Activated CD4-positive, alpha-beta T cell treated with anti-CD3 and anti-CD28 coated beads, Interleukin-2, amount 50 U/mL, for 16 hours (primary cell): ENCODE measurements at regions not wholly inside any gene's neighbourhood (a gene's known extent, or its start where the extent isn't known, plus 50 kb on each side); places are given as distances from the start of the nearest gene placed in this dataset.
"Not testable (repeated sequence)": the region's sequence is repeated elsewhere in the genome, so short reads cannot be mapped to it uniquely, and the experiment has no call there.

Source experiments
- DNase-seq: peaks from one replicate; pipeline ENCODE4 v3.0.0-alpha.2; 2020

DNA sequence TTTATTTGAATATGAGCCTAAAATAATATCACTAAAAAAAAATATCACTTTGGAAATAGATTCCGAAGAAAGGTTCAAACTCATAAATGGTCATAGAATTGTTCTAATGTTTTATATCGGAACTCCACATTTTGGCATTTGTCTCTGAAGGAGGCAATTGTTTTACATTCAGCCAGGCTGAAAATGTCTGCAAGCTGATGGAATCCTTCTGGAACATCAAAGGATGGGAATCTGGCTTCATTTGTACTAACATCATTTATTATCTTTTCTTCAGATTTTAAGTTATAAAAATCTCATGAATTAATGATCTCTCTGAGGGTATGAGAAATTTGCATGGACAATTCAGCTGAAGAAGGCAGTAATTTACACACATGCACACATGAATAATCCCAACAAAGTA is 251.4 kb upstream of the RGMA start:
- no peak for DNase-seq

DNA sequence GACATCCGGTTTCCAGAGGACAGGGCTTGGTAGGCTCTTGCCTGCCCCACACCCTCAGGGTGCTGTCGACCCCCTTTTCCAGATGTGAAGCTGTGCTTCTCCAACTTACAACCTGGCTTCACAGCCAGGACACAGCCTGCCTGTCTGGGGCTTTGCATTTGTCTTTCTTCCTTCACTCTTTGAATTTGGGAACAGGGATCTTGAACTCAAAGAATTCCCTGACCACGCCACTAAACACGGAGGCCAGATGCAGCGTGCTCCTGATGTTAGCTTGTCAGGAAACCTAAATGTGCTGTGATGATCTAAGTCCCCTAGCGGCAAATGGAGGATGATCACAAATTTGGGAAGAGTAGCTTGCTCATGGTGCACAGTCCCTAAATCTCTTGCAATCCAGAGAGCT is 244.8 kb upstream of the RGMA start:
- DNase-seq, result no peak

DNA sequence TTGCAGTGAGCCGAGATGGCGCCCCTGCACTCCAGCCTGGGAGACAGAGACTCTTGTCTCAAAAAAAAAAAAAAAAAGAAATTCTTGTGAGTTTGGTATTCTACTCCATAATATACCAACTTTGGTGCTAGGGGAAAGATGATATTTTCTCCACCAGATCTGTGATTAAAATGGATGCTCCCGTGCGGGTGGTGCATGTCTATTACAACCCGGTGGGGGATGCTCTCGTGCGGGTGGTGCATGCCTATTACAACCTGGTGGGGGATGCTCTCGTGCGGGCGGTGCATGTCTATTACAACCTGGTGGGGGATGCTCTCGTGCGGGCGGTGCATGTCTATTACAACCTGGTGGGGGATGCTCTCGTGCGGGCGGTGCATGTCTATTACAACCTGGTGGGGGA is 244.1 kb upstream of the RGMA start:
- DNase-seq, result not testable (repeated sequence)

DNA sequence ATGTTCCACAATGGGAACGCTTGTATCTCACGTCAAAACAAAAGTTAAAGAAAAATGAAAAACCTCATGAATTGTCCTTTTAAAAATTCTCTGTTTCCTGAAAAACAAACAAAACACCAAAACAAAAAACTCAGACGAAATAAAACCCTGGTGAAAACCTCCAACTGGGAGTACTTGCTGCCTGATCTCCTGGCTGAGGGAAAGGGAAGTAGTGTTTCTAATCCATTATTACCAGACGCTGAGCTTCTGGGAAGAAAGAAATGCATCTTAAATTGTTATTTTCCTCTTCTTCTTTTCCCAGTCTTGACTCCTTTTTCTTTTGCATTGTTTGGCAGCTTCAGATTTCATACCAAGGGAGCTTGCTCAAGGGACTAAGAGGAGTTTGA is 243.2 kb upstream of the RGMA start:
- DNase-seq, result no peak

DNA sequence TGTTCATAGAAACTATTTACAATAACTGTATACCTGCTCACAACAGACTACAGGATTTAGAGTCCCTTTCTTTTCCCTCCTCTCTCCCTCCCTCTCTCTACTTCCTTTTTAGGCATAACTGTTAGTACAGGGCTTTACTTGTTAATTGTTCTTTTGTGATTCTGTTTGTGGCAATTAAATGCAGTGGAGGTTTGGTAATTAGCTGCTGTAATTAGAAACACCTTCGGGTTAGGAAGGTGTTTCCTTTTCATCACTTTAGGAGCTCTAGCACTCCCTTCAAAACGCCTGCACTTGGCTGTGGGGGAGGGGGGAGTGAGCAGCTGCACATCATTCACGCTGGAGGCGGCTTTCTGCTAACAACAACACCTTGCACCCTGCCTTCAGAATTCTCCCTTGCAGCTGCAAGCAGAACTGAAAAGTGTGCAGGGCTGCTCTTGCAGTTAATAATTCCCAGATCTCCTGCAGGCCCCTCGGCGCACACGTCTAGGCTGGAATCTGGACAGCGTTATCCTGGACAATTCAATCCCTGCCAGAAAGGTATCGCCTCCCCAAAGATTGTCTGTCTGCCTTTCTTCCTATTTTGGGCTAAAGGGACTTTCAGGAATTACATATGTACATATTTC is 242.6 kb upstream of the RGMA start:
- DNase-seq, result no peak

DNA sequence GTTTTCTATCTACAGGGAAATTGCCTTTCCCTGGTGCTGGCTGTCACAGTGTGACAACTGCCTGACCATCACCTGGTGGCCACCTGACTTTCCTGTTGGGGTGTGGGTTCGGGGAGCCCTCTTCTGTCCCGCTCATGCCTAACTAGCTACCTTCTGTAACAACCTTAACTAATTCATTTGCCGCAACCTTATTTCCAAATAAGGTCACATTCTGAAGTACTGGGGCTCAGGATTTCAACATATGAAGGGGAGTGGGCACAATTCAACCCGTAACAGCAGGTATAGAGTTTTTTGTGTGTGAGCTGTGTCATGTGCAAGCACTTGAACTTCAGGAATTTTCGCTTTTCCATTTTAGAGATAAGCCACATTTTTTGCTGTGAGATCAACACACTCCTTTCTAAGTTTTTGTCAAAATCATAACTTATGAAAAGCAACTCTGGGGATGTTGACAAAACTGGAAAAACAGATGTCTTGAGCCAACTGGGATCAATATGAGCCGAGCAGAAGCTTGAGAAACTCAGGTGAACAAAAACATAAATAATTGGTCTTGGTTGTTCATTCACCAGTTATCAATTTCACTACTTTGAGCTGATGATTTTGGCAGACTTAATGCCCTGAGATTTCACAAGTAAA is 242.0 kb upstream of the RGMA start:
- no peak for DNase-seq

DNA sequence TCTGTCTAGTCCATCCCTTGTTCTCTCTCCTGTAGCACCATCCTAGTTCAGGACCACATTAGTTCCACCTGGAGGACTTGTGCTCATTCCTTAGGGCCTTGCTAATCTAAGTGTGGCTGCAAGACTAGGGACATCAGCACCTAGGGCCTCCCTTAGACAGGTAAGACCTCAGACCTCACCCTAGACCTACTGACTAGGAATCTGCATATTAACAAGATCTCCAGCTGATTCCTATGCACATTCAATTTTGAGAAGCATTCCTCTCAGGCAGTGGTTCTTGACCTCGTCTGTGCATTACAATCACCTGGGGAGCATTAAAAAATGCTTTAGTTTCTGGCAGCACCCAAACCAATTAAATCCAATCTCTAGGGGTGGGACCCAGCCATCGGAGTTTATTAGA is 238.4 kb upstream of the RGMA start:
- DNase-seq, result no peak

DNA sequence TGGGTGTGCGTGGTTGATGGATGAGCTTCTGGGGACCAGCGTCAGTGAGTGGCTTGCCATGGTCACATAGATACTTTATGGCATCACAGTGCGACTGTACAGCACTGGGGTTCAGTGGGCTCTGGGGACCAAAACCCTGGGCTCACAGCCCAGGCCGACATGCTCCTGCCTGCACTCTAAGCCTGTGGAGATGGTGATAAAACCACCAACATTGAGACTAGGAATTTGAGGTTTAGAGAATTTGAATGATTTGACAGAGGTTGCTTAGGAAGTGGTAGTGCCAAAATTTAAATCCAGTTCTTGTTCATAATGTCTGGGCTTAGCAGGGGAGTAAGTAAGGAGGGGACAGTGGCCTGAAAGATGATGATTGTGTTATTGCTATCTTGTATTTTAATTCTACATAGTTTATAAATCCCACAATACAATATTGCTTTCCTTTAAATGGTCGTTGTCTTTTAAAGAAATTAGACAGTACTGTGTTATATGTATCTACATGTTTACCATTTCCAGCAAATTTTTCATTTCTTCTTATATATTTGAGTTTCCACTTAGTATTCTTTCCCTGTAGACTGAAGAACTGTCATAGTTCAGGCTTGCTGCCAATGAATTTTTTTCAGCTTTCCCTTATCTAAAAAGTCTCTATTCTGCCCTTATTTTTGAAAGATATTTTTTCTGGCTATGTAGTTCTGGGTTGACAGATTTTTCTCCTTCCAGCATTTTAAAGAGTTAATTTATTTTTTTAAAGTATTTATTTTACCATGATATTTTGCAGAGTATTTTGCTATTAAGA is 235.4 kb upstream of the RGMA start:
- no peak for DNase-seq

DNA sequence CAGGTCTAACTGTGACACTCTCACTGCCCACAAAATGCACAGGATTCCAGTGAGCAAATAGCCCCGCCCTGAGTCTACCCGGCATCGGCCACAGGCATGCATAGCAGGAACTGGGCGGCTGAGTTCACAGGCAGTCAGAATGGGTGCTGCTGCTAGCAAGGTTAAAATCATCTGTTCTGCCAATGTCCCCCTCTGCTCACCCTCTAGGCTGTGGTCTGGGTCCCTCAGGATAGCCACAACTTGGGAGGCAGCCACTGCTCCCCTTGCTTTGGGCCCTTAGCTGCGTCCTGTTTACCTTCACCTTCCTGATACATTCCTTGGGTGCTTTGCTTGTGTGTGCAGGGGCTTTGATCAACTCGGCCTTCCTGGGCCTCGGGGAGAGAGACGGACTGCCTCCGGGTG is 232.9 kb upstream of the RGMA start:
- DNase-seq, result no peak

DNA sequence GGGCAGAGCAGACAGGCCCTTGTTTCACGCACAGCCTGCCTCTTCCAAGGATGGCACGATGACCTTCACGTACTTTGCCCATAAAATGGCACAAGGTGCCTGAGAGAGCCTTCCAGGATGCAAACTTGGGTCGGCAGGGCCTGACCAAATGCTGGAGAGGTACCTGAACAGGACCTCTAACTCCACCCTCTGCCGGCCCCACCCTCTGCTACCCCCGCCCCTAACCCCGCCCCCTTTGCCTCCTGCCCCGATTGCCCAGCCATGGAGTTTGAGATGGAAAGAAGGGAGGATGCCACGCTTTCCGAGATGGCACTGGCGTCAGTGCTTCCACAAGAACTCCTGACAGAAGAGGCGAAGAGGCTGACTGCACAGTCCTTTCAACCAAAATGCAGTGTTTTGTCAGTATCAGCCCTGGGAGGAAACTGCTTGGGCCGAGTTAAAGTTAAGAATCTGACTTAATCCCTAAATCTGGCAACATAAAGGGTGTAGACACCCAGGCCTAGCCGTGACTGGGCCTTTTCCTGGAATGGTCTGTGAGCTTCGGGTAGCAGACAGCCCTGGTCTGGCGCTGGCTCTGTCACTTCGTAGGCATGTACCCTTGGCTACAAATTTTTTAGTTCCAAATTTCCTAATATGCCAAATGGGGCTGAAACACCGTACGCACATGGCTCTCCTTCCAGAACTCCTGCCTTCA is 230.3 kb upstream of the RGMA start:
- no peak for DNase-seq

DNA sequence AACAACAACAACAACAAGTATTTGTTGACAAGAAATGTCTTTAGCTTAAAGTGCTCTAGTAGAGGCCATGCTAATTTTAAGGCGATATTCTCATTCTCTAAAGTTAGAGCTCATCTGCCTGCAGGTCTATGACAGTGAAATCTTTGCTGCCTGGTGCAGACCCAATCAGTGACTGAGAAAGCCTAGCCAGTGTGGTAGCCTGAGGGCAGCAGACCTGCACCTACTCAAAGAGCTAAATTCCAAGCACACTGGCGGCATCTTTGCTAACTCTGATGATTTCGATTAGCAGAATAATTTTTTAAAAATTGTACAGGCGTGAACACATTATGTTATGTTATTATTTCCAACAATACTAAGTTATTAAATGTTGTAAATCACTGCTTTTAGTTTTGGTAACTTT is 228.8 kb upstream of the RGMA start:
- no peak for DNase-seq

DNA sequence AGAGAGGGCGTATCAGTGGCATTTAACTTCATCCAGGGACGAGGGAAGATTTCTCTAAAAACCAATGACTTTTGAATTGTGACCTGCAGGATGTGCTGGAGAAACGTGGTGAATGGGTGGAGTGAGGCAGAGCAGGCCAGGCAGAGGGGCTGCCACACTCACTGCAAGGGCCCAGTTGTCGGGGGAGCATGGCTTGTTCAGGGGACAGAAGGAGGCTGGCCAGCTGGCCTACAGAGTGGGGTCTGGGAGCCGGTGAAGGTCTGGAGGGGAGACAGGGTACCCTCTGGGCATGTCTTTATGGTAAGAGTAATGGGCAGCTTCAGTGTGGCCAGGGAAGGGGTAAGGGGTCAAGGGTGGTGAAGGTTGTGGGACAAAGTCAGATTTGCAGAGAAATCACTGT is 225.2 kb upstream of the RGMA start:
- no peak for DNase-seq

DNA sequence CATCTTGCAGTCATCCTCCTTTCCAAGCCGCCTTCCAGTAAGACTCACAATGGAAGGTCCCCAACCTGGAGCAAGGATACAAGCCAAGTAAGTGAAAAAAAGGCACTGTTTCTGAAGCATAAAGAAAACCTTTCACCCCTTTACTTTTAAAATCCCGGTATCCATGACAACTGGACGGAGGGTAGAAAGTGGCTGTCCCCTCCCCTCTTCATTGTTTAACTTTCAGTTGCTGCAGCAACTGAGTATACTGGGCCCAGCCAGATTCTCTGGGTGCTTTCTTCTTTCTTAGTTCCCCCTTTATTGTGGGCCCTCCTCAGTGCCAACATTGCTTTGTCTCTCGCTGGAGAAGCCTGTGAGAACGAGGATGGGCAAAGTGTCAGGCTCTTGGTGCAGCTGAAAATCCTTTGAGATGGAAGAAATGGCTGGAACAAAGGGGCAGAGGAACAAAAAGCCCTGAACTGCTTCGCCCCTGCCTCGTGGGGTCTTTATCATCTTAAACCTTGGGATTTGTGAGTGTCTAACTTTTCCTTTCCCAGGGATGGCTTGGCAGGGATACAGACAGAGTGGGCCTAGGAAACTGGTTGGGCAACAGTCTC is 224.0 kb upstream of the RGMA start:
- no peak for DNase-seq

DNA sequence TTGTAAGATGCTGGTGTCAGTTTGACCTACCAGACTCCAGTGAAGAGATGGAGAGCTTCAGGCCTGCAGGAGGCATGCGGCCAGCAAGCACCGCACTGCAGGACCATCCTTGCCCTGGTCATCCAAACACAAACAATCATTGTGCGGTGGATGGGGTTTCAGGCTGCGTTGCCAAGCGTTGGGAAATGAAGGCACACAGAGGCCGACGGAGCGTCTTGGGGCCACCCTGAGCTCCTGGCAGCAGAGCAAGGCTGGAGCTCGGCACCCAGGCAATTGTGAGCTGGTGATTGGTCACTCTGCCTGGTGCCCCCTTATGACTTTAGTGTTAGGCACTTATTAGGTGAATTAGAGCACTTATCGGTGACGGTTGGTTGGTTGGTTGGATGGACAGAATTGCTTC is 222.6 kb upstream of the RGMA start:
- DNase-seq, result no peak

DNA sequence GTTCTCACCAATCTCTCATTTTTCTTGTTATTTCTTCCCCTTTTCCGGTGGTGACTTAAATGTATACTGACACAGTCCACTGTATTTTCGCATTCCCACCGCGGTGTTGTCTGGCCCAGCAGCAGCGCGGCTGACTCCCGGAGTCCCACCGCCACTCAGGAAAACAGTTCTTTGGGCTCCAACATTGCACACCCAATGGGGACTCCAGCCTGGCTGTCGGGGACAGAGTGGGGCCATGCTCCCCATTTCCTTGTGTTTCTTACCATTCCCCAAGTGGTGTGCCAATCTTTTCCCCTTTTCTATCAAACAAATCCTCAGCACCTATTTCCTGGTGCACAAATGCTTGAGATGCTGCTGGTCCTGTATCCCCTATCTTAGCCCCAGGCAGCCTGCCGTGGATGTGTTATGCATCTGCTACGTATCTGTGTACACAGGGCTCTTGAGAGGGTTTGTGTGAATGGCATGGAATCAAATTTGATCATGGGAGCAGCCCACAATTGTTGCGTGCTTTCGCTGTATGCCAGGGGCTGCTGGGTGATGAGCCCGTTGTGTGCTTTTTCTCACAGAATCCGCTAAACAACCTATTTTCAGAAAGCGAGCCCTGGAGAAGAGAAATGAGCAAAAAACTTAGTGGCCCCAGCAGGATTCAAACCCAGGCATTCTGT is 219.1 kb upstream of the RGMA start:
- no peak for DNase-seq

DNA sequence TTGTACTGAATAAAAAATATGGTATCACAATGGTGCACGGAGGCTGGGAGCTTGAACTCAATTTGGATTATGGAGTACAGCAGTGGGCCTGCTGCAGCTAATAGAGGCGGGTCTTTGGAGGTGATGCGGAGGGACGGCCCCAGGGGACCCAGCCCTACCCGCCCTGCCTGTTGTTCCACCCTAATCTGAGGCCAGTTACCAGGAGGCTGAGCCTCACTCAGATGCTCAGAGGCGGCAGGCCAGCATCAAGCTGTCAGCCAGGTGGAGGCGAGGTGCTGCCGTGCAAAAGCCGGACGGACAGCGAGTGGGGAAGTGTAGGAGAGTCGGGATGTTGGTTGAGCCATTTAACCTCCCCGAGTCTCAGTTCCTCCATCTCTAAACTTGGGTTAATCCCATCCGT is 218.5 kb upstream of the RGMA start:
- DNase-seq, result no peak

DNA sequence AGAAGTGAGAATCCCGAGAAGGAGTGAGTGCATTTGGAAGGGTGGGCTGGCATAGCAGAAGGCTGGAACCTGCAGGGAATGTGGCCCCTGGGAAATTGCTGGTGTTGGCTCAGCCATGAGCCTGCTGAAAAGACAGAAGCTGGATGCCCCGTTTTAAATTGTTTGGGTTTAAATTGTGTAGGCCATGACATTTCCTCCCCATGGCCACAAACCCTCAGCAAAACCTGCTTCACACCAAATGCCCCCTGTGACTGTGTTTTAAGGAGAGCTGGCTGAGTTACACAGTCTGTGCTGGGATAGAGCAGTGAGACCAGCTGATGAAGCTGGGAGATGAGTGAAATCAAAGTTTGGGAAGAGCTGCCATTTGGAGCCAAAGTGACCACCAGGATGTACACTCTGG is 216.3 kb upstream of the RGMA start:
- no peak for DNase-seq

DNA sequence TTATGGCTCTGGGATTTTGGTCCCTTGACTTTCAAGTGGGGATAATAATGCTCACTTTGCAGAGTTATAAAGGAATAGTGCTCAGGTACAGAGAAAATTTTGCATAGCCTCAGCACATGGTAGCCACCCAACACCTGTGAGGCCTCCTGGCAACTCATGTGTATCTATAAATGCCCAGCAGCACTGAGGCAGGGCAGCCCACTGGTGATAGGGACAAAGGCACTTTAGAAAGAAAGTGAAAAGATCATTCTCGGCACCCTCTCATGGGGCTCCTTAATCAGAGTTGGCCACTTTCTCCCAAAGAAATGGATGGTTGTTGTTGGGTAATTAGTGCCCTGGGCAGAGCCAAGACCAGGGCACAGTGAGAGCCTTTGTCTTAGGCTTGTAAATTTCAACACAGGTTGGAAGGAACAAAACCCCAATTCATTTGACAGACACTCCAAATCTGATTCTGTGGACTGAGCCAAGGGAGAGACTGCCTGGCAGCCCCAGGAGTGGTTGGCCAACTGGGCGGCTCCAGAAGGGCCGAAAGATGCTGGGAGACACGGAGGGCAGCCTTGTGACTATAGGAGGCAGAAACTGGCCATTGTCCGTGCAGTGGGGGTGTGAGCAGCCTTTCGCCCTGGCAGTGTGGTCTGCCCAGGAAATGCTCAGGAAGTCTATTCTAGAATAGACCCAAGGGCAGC is 213.2 kb upstream of the RGMA start:
- DNase-seq, result no peak

DNA sequence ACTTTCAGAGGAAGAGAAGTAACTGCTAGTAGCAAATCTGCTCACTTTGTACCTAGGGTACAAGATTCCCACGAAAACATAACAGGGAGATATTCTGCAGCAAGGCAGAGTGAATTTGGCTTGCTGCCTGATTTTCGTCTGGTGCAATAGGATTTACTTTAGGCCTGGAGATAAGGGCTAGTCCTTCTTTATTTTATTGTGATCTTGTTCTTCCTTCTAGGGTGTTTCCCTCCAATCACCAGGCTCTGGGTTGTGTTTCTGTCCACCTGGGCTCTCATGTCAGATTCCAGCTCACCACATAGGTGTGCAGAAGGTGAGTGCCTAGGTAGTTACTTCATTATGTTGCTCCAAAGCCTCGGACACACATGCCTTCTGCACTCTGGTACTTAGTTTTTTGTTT is 211.8 kb upstream of the RGMA start:
- DNase-seq, result no peak

DNA sequence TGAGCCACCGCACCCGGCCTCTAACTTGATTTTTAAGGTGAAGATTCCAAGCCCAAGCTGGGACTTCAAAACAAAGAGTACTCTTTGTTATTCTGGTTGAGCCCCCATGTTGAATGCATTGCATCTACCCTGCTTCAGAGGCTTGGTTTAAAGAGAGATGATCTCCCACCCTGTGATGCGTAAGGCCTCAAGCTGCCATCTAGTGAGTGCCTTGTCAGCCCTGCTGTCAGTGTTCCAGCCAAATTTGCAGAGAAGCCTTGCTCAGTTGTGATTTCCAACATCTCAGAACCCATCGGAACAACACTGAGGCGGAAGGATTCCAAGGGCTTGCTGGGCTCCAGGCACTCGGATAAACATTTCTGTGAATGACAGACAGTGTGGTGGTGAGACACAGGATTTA is 210.7 kb upstream of the RGMA start:
- no peak for DNase-seq

DNA sequence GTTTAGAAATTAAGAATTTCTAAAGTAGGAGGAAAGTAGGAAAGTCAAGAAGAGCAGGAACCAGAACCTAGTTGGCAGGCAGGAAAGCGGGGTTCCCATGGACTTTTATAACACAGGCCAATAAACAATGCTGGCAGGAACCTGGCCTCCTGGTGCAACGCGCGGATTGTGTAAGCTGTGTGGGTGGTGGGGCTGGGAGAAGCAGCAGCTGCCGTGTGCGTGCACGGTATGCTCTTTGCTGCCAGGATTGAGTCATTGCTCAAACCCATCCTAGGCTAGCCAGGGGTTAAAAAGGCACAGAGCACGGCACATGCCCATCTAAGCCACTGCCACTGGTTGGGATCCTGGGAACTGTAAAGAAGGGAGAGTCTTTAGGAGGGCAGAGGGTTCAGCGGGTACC is 209.9 kb upstream of the RGMA start:
- no peak for DNase-seq

DNA sequence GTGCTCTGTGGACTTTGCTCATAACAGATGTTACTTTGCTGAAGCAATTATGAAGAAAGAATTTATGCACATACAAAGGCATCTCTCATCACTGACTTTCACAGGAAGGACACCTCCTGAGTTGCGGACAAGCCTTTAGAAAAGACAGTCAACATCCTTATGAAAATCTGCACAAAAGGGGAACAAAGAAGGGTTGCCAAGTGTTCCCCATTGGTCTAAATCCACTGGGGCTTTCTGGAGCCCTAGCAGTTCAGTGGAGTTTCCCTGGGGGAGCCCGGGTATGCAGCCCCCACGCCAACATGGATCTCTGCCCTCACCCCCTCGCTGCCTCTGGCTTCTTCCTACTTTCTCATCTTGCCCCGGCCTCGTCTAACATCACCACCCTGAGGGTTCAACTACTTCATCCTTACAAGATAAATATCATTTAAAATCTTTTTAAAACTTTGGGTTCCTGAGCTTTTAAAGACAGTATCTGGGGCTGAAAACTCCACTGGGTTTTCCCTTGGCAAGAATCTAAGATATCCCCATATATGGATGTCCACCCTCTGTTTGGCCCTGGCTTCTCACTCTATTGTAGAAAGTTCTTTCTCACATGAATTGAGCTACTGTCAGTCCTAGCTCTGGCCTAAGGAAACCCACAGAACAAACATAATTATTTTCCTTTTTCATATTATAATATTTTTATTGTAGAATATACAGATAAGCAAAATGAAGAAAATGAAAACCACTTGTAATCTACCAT is 207.9 kb upstream of the RGMA start:
- DNase-seq, result no peak
